Ovary (tissue), 3 donors: ENCODE measurements at regions not wholly inside any gene's neighbourhood (a gene's known extent, or its start where the extent isn't known, plus 50 kb on each side); places are given as distances from the start of the nearest gene placed in this dataset.

Source experiments
- CTCF ChIP-seq, 3 donors: fragments of 450-650 bp in 2 of 3; fragments of 200-600 bp in 1 of 3; IDR thresholded peaks; one replicate each; pipeline versions ENCODE4 v1.5.1 to v1.8.0; 2016 to 2022; ENCODE audit warnings: antibody characterized with exemption in 3 of 3, mild to moderate bottlenecking in 1 of 3
- POLR2A ChIP-seq: fragments of 450-650 bp; IDR thresholded peaks from one replicate; pipeline ENCODE4 v1.6.1; 2017; ENCODE audit warnings: antibody characterized with exemption, mild to moderate bottlenecking, moderate library complexity
- donor health status: DM: no; HTN: no; CAD: no.

GRCh38 chr3:3308809-3309208, 129.3 kb upstream of the CRBN start:
- TF ChIP-seq CTCF (IDR thresholded peaks at IDR 0.05) (no peak), POLR2A (no peak)
